GM18858 (cell line): ENCODE measurements at regions not wholly inside any gene's neighbourhood (a gene's known extent, or its start where the extent isn't known, plus 50 kb on each side); places are given as distances from the start of the nearest gene placed in this dataset.
"Not testable (repeated sequence)": the region's sequence is repeated elsewhere in the genome, so short reads cannot be mapped to it uniquely, and the experiment has no call there.

ENCODE experiments used
- ATAC-seq: cut with Tn5 transposase; IDR thresholded peaks from one replicate; pipeline ENCODE4 v1.9.1; 2021; ENCODE audit not compliant: unreplicated experiment

- ATAC-seq, result no peak
Observed at GRCh38 chr18:59038295-59039039, 101.2 kb upstream of the SEC11C start.

GRCh38 chr18:59039040-59039320 lies 100.7 kb upstream of the SEC11C start:
- ATAC-seq, result not testable (repeated sequence)

- ATAC-seq, result no peak
Observed at GRCh38 chr18:59039449-59039848, 100.2 kb upstream of the SEC11C start.

GRCh38 chr18:59040770-59041148 lies 98.9 kb upstream of the SEC11C start:
- ATAC-seq, result no peak

- no peak for ATAC-seq
Observed at GRCh38 chr18:59041296-59041695, 98.4 kb upstream of the SEC11C start.

GRCh38 chr18:59041819-59042815 lies 97.6 kb upstream of the SEC11C start:
- no peak for ATAC-seq

GRCh38 chr18:59044855-59045254 lies 94.8 kb upstream of the SEC11C start:
- ATAC-seq, result no peak

GRCh38 chr18:59047321-59048047 lies 92.2 kb upstream of the SEC11C start:
- no peak for ATAC-seq

- ATAC-seq, result no peak
Observed at GRCh38 chr18:59048048-59048363, 91.7 kb upstream of the SEC11C start.

GRCh38 chr18:59048378-59048777 lies 91.3 kb upstream of the SEC11C start:
- ATAC-seq, result no peak

GRCh38 chr18:59049721-59050660 lies 89.7 kb upstream of the SEC11C start:
- no peak for ATAC-seq

- ATAC-seq, result no peak
Observed at GRCh38 chr18:59050661-59051057, 89.0 kb upstream of the SEC11C start.

- ATAC-seq, result no peak
Observed at GRCh38 chr18:59051470-59052165, 88.1 kb upstream of the SEC11C start.

- no peak for ATAC-seq
Observed at GRCh38 chr18:59052965-59053820, 86.5 kb upstream of the SEC11C start.

GRCh38 chr18:59054496-59055287 lies 85.0 kb upstream of the SEC11C start:
- no peak for ATAC-seq

GRCh38 chr18:59055345-59056032 lies 84.2 kb upstream of the SEC11C start:
- no peak for ATAC-seq

GRCh38 chr18:59056706-59057492 lies 82.8 kb upstream of the SEC11C start:
- ATAC-seq, result no peak
